ENCODE measurements at regions not wholly inside any gene's neighbourhood (a gene's known extent, or its start where the extent isn't known, plus 50 kb on each side); places are given as distances from the start of the nearest gene placed in this dataset.

GRCh38 chr3:20905210-20905805, 719.3 kb upstream of the SGO1 start:
- Histone ChIP-seq H3K4me1 (no peaks in the 10 kb centered on the region), H3K36me3 (no peaks in the 10 kb centered on the region), H3K27ac (no peak overlapping the region), H3K27me3 (no peaks in the 10 kb centered on the region), H3K9me3 (no peaks in the 10 kb centered on the region), H3K4me3 (no peak overlapping the region)
- DNase-seq (ENCODE audit: extremely low spot score in 2 of 2): no peak
- intact Hi-C loops (cut with DNase I): no loop called here
- TF ChIP-seq POLR2A (IDR thresholded peaks at IDR 0.05) (no peak), CTCF (IDR thresholded peaks at IDR 0.05) (no peak), POLR2AphosphoS5 (IDR thresholded peaks at IDR 0.05; ENCODE audit: insufficient read depth in 1 of 2, low read depth in 1 of 2) (no peak)

GRCh38 chr3:20904671-20905070, 718.7 kb upstream of the SGO1 start:
- intact Hi-C loops (cut with DNase I): no loop called here

GRCh38 chr3:20898962-20899361, 713.0 kb upstream of the SGO1 start:
- Histone ChIP-seq H3K27ac (no peak overlapping the region), H3K36me3 (no peaks in the 10 kb centered on the region), H3K27me3 (no peaks in the 10 kb centered on the region), H3K4me1 (no peaks in the 10 kb centered on the region), H3K9me3 (no peaks in the 10 kb centered on the region), H3K4me3 (no peak overlapping the region)
- DNase-seq (ENCODE audit: extremely low spot score in 2 of 2): no peak
- TF ChIP-seq POLR2A (IDR thresholded peaks at IDR 0.05): no peak
- intact Hi-C loops (cut with DNase I): no loop called here

More at GRCh38 chr3:20904671-20905070, 718.7 kb upstream of the SGO1 start:
- Histone ChIP-seq H3K4me1 (no peaks in the 10 kb centered on the region), H3K27me3 (no peaks in the 10 kb centered on the region), H3K27ac (no peak overlapping the region), H3K36me3 (no peaks in the 10 kb centered on the region), H3K4me3 (no peak overlapping the region), H3K9me3 (no peaks in the 10 kb centered on the region)
- TF ChIP-seq POLR2AphosphoS5 (IDR thresholded peaks at IDR 0.05; ENCODE audit: insufficient read depth in 1 of 2, low read depth in 1 of 2) (no peak), POLR2A (IDR thresholded peaks at IDR 0.05) (no peak), CTCF (IDR thresholded peaks at IDR 0.05) (no peak)
- no peak for DNase-seq (ENCODE audit: extremely low spot score in 2 of 2)

GRCh38 chr3:20890111-20890519, 704.1 kb upstream of the SGO1 start:
- intact Hi-C loops (cut with DNase I): no loop called here
- H3K9me3 ChIP-seq: no peaks in the 10 kb centered on the region

GRCh38 chr3:20878691-20879090, 692.7 kb upstream of the SGO1 start:
- Histone ChIP-seq H3K4me3 (no peak overlapping the region), H3K9me3 (no peaks in the 10 kb centered on the region), H3K27ac (no peak overlapping the region), H3K36me3 (no peaks in the 10 kb centered on the region), H3K27me3 (no peaks in the 10 kb centered on the region), H3K4me1 (no peaks in the 10 kb centered on the region)
- no peak for DNase-seq (ENCODE audit: extremely low spot score in 2 of 2)
- TF ChIP-seq CTCF (IDR thresholded peaks at IDR 0.05) (no peak), POLR2A (IDR thresholded peaks at IDR 0.05) (no peak), POLR2AphosphoS5 (IDR thresholded peaks at IDR 0.05; ENCODE audit: insufficient read depth in 1 of 2, low read depth in 1 of 2) (no peak)
- intact Hi-C loops (cut with DNase I): no loop called here

More at GRCh38 chr3:20890111-20890519, 704.1 kb upstream of the SGO1 start:
- TF ChIP-seq CTCF (IDR thresholded peaks at IDR 0.05) (no peak), POLR2A (IDR thresholded peaks at IDR 0.05) (no peak), POLR2AphosphoS5 (IDR thresholded peaks at IDR 0.05; ENCODE audit: insufficient read depth in 1 of 2, low read depth in 1 of 2) (no peak)
- Histone ChIP-seq H3K27ac (no peak overlapping the region), H3K27me3 (no peaks in the 10 kb centered on the region), H3K4me3 (no peak overlapping the region), H3K4me1 (no peaks in the 10 kb centered on the region), H3K36me3 (no peaks in the 10 kb centered on the region)
- no peak for DNase-seq (ENCODE audit: extremely low spot score in 2 of 2)

All from vagina (tissue), 2 donors.